HG03108 (cell line): ENCODE measurements at regions not wholly inside any gene's neighbourhood (a gene's known extent, or its start where the extent isn't known, plus 50 kb on each side); places are given as distances from the start of the nearest gene placed in this dataset.

Experiments used
- ATAC-seq: cut with Tn5 transposase; IDR thresholded peaks from one replicate; pipeline ENCODE4 v1.9.1; 2021; ENCODE audit warnings: moderate library complexity; ENCODE audit not compliant: unreplicated experiment

DNA sequence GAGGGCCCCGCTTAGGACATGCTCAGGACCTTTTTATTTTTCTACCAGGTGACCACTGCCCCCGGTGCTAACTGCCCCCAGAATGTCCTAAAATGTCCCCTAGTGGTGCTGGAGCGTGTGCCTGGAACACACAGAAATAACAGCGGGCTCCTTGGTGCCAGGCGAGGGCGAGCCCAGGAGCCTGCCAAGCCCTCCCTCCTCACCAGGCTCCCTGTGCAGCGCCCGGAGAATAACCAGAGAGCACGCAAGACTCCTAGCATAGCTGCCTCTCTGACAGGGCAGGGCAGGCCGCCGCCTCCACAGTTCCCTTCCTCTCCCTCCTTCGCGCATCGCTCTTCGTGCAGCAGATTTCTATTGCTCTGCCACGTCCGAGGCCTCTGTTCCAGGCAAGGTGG lies 84.3 kb upstream of the ZNF516 start:
- ATAC-seq: no peak

DNA sequence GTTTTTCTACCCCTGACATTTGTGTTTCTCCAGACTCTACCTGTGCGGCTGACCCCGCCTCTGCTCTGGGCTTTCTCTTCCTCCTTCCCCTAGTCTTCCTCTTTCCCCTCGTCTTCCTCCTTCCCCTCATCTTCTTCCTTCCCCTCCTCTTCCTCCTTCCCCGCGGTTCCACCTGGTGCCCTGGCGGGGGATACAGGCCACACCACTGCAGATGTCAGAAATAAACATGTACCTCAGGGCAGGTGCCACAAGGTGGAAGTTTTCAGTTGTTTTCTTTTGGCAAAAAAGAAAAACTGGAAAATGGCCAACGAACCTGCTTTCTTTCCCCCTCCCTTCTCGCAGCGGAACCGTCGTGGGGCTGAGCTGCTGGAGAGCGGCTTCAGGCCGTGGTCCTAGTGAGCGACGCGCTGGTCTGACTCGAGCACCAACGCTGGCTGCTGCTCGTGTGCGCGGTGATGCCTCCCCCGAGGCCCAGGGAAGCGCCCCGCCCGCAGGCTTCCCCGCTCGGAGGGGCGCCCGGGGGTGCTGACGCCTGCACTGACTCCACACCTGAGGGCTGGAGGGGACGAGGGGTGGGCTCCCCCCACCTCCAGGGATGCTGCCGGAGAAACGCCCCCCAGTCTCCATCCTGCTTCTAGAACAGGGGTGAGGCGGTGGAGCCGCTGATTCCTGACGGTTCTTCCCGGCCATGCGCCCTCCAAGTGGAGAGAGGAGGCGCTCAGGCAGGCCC lies 83.7 kb upstream of the ZNF516 start:
- no peak for ATAC-seq

DNA sequence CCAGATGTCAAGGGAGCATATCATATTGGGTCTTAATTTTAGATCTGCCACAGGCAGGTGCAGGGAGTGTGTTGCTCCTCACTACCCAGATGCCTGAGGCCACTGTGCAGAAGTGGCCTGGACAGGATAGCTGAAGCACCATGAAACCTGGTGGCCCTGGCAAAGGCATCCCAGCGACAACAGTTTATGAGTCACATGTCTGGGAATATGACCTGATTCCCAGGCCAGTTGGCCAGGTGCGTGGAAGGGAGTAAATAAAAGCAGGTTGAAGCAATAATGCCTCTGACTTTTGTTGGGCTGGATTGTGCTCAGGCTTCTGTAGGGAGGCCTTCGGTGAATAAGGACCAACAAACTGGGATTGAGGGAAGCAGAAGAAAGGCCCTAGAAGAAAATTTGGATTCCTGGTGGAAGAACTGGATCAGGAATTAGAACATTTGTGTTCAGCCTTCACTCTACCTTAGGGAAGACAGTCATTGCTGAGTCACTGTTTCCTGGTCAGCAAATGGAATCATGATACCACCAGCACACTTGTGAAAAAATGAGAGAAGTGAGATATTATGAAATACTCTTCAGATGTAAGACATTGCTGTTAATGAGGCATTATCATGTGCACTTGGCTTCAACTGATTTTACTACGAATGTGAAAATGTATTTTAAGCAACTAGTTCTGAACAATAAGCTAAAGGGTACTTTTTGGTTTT lies 78.4 kb upstream of the ZNF516 start:
- ATAC-seq: no peak

DNA sequence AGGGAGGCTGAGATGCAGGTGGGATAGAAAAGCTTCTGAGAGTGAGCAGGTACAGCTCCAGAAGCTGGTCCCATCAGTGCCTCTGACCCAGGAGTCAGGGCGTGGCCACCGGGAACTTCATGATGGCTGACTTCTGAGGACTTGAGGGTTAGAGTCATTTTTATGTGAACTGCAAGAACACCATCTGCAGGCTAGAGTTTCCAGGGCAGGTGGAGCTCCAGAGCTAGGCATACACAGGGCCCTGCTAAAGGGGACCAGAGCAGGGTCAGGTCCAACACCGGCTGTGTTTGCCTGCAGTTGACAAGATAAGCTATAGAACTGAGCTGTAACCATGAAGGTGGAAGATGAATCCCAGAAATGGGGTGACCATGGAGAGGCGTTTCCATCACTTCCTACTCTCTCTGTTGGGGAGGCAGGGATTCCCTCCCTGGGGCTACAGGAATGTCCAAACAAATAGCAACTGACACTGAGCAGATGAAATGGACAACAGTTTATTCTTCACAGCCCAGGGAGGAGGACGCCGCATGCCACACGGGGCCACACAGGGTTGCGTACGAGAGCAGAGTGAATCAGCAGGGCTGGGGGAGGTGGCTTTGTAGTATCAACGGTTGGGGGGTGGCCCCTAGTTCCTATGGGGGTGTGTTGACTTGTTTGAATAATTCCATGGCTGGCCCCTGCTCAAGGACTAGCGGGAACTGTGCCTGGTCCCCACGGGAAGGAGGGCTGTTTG lies 77.6 kb upstream of the ZNF516 start:
- ATAC-seq: no peak

DNA sequence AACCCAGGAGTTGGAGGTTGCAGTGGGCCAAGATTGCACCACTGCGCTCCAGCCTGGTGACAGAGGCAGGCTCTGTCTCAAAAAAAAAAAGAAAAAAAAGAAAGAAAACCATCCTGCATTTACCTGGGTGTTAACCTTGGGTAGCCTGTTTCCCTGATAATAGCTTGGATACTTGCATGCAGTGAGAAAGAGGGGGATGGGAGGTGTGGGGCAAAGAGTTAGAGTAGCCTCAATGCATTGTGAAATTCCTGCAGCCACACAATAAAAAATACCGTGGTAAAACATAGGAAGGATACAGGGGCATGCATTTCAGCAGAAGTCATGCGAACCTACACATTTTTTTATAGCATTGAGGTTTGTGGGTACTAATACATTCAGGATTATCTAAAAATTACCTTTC lies 76.6 kb upstream of the ZNF516 start:
- no peak for ATAC-seq

DNA sequence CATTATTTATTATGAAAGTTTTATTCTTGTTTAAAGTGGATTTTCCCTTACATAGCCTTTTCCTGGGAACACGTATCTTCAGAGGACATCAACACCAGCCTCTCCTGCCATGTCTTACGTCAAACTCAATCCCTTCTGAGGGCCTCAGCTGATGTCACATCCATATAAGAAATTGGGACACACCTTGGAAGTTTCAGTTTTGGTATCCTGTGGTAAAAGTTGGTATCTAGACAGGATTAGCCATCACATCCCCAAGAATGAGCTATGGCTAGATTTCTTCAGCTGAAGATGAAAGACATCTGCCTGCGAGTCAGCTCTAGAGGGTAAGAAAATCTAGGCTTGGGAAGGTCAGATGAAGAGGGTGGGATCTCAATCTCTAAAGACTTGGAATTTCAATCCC lies 75.8 kb upstream of the ZNF516 start:
- no peak for ATAC-seq

DNA sequence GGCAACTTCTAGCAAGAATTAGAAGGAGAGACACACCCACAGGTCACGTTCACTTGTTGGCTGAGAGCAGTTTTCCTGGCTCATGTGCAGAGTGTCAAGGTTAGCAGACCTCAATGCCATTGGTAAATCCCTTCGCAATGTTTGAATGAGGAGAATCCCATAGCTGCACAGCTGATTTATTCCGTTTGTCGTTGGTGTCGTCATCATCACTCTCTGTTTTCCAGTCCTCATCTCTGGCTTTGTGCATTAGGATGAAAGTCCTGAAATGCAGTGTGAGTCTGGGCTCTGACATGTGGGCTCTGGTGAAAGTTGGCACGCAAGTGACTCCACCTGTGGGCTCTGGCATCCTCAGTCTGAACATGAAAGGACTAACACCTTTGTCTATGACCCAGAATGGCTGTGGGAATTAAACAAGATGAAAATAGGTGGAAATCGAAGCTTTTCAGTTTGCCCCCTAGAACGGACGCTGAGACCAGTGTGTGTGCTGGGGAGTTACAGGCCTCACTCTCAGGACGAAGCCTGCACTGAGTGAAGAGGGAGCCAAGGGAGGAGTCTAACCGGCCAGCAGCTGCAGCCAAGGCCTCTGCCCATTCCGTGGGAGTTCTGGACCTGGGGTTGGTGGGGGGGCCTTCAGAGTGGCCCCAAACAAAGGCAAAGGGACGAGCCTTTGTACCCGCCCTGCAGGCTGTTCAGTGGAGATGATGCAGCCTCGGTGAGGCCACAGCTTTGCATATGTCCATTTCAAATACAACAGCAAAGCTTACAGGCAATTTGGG lies 74.8 kb upstream of the ZNF516 start:
- no peak for ATAC-seq

DNA sequence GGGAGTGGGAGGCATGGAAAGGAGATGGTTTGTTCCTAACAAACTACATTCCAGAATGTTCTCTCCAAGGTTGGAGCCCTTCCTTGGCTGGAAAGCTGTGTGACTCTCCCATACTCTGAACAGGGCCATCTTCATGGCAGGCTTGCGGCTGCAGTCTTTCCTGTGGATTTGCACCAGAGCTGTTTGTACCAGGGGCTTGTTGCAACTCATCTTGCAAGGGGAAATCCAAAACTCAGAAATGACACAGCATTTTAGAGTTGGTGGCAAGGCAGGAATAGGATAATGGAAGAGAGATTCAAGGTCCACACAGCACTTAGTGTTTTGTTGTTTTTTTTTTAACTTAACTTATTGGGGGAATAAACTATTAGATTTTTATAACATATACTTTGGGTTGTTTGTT lies 73.7 kb upstream of the ZNF516 start:
- no peak for ATAC-seq

DNA sequence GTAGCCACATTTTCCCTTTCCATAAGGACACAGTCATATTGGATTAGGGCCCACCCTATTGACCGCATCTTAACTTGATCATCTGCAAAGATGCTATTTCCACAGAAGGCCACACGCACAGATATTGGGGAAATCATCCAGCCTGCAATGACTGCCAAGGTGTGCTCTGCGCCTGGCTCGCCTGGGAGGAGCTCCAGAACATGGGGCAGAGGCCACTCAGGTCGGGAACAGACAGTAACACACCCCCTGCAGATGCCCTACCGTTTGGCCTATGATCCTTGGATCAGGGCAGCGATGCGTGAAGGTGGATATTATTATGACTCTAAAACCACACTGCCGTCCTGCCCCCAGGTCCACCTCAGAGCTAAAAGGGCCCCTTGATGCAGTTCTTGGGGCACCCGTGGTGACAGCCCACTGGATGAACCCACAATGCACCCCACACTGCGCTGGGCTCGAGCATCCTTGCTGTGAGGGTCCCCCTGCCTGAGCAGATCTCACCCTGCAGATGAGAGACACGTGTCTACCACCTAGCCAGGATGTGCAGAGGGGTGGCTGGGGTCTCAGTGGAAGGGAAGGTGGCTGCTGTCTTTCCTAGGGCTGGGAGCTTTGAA lies 72.9 kb upstream of the ZNF516 start:
- ATAC-seq: no peak

DNA sequence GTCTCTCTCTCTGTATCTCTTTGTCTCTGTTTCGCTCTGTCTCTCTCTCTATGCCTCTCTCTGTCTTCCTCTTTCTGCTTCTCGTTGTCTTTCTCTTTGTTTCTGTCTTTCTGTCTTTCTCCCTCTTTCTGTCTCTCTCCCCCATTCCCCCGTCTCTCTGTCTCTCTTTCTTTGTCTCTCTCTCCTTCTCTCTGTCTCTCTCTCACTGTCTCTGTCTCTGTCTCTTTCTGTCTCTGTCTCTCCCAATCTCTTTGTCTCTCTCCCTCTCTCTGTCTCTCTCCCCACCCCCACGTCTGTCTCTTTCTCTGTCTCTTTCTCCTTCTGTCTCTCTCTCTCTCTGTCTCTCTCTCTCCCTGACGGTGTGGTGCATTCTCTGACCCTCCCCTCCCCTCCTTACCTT lies 71.9 kb upstream of the ZNF516 start:
- no peak for ATAC-seq

DNA sequence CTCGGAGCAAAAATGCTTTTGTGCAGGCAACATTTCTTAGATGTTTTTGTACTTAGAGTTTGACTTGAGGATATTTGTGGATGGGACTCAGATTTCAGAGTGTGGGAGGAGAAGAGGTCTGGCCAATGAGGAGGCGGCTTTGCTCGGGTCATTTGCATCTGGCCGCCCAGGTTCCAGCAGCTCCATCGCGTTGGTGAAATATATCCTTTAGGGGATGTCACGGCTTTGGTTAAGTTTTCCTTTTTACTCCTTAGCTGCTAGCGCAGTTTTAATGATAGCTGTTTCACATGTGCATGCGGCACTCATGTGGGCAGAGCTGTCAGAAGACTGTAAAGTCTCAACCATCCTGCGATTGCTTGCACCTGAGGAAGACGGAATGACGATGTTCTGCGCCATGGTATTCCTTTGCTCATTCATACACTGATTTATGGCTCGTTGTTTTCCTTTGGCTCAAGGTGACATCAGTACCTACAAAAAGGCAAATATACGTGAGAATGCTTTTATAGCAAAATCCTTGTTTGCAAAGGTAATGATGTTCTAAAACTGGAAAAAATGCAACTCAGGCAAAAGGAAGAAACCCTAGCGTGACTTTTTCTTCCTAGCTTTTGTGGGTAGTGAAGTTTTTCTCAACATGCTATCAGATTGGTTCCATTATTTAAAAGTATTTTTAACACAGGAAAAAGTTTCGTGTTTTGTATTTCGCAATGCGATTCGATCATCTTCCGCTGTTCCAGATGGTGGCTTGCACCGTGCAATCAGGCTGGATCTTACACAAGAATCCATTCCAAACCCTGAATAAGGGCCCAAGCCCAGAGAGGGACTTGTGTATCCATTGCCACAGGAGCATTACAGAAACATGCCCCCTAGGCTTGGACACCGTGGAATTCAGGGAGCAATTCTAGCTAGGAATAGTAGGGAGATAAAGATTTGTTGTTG lies 70.5 kb upstream of the ZNF516 start:
- ATAC-seq: no peak

DNA sequence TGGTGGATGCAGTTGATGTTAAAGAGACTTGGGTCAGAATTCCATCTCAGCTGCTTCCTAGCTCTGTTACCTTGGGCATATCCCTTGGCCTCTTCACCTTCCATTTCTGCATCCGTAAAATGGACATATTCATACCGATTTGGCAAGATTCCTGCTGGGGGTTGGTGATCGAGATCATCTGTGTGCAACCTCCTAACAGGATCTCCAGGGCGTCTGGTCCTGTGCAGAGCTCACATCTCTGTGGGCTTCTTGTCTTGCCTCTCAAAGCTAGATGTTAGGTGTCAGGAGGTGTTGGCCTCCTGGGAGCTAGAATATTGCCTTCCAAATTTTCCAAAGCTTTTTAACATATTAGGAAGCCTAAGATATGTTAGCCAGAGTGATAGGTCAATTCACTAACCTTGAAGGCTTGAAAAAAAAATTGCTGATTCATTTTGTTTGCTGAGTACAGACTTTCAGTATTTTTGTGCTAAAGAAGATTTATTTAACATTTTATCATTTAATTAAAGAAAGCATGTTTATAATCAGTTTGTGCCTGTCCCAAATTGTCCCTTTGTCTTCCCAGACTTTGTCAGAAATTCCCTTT lies 69.7 kb upstream of the ZNF516 start:
- ATAC-seq: no peak

DNA sequence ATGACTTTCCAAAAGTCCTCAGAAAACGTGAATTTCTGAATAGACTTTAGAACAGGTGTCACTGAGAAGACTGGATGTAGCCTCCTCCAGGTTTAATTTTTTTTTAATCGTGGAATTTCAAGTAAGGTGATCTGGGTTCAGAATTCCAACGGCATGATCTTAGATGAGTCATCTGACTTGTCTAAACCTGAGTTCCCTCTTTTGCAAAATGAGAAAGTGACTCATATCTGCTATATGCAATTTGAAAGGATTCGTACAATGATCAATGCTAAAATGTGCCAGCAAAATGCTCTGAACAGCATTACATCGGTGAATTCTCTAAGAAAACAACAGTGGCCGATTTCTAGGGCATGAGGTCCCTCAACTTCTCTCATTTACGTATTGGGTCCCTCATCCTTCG lies 69.1 kb upstream of the ZNF516 start:
- no peak for ATAC-seq

DNA sequence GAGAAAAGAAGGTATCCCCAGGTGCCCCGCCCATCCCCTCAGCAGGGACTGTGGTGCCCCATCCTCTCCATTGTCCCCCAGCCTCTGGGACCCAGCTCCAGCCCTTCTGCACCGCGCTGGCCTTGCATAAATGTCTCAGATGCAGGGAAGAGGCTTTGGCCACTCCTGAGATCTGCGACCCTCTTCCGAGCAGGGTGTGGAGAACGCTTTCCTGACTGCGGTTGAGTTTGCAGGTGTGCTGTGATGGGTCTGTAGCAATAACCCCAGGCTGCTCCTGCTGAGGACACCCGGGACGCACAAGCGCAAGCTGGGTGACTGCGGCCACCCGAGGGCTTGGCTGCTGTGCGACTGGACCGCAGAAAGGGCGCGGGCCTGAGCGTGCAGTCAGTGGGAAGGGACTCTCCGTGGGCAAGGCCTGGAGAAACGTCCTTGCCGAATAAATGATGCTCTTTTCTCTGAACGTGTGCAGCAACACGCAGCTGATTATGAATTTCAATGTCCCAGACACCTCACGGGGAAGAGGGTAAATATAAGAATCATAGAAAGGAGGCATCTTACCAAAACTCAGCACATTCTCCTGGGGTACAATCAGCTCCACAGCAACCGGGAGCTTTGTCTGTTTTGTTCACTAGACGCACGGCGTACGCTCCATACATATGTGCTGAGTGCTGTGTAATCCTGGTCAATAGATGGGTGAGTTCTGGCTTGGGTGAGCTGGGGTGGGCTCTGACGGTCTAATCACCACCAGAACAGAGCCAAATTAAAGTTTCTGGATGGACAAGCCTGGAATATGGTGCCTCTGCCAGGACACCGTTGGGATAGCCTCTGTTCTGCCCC lies 67.5 kb upstream of the ZNF516 start:
- ATAC-seq: no peak

DNA sequence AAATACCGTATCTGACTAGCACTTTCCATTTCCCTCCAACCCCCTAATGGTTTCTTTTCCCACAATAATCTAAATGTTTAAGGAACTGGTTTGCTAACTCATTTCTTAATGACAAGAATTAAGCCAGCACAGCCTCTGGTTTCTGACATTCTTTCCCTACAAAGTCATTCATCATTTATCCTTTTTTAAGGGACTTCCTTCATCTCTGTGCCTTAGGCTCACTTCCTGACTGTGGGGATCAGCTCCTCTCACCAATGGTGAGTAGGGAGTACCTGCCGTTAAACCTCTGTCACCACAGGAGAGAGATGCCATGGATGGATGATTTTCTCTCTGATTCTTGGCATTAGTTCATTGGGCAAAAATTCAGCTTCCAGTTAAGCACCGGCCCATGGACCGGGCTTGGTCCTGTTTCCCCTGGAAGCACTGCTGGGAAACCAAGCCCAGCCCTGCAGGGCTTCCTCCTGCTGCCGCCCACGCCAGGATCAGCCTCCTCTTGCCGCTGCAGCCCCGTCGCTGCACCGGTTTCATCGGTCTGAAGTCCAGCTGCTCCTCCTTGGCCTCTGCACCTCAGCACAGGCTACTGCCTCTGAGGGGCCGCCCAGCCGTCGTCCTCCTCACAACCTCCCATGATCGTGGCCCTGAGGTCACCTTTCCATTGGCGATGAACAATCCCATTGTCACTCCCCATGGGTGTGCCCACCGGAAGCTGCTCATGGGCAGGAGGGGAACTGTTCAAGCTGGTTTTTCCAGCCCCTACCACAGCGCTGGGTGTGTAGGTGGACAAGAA lies 64.0 kb upstream of the ZNF516 start:
- no peak for ATAC-seq

DNA sequence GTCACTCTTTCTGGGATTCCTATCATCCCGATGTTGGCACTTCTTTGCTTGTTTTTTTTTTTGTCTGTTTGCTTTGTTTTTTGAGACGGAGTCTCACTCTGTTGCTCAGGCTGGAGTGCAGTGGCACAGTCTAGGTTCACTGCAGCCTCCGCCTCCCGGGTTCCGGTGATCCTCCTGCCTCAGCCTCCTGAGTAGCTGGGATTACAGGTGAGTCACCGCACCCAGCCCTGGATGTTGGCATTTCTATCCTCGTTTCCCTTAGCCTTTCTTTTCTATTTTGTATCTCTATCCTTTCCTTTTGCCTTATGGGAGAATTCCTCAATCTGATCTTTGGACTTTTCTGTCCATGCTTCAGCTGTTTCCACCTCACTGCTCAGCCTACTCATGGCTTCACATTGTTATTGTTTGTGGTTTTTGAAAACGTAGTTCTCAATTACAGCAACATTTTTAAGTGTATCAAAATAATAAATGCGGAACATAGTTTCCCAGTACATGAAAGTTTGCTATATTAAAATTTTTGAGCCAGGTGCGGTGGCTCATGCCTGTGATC lies 62.1 kb upstream of the ZNF516 start:
- no peak for ATAC-seq

DNA sequence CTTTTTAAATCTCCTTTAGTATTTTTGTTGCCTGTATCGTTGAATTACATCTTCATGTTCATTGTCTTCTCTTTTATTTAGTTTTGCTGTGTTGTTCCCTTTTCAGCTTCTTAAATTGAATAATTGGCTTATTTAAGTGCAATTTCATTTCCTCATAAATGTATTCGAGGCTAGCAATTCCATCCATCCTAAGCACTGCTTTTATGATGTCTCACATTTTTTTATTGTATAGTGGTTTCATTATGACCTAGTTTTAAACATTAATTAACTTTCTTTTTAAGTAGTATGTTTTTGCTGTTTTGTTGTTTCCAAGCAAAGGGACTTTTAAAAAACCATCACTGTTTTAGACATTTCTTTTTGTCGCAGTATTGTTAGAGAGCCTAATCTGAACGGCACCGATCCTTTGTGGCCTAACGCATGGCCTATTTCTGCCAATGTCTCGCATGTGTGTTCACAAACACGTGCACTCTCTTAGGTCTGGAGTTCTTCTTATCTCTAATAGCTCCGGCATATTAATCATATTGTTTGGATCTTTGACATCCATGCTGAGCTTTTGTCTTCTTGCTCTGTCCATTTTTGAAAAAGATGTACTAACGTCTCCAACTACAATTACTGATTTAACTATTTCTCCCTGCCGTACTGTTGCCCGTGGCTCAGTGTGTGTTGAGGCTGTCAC lies 59.6 kb upstream of the ZNF516 start:
- no peak for ATAC-seq
